ENCODE measurements at regions not wholly inside any gene's neighbourhood (a gene's known extent, or its start where the extent isn't known, plus 50 kb on each side); places are given as distances from the start of the nearest gene placed in this dataset.

DNA sequence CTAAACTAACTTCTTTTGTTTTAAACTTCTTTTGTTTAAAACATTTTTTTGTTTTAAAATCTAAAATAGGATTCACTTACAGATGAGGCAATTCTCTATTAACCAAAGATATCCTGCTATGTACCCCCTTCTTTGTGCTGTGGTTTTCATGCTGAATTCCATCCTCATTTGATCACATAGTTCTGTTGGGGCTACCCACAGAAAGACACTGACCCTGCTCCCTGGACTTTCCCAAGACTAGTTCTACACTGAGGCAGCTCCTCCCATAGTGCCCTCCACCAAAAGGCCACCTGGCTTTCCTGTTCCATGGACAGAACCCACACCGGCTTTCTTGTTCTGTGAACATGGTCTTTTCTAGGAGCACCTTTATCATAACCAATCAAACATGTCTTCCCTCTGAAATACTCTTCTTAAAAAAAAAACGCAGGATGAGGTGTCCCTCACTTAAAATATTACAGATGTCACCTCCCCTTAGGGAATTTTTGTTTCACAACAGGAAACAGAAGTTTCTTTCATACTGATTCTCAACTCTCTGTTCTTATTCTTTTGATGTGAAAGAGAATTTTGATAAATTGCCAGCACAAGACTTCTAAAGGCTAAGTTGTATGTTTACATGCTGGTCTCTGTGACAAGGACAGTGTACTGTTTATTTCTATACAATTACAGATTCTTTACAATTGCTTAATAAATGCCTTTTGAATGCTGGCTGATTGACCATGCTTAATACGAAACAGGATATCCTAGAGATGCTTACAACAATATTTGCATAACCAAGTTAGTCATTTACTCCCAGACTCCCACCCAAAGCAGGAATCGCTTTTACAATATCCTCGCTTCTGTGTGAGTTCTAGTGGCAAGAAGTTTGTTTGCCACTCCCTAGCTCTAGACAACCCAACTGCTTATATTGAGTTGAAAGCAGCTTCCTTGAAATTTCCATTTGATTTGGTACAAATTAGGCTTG is 300.4 kb downstream of the DTWD2 start:
- no peak for DNase-seq (ENCODE audit: low spot score)

DNA sequence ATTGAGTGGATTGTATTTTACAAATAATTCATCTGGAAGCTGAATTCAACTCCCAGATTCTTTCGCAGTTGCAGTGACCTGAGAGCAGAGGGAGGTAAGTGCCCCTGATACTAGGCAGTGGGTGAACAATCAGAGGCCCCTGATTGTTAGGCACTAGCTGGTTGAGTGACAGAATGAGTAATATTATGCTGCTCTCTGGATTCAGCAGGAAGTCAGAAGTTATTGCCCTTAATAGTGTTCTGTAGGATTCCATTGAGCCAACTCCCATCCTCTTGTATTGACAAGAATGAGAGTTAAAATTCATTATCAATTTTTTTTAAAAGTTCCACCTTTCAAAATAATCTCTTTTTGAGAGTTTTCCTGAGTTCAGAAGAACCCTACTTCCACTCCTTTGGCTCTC is 301.2 kb downstream of the DTWD2 start:
- DNase-seq (ENCODE audit: low spot score) = no peak

DNA sequence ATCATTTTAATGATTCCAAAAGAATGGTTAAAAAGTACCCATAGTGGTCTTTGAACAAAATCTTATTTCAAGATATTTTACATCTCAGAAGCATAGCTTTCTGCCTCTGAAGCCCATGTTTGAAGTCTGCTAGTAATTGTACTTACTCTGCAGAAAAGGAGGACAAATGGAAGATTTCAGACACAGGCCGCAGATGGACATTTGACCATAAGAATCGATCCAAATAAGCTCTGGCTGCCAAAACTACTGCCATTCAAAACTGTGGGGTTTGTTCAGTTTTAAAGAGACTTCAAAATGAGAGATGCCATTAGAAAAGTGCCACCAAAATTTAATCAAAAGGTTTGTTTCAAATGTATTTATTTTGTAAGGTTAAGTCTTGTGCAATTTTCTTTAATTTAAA is 306.7 kb downstream of the DTWD2 start:
- no peak for DNase-seq (ENCODE audit: low spot score)

DNA sequence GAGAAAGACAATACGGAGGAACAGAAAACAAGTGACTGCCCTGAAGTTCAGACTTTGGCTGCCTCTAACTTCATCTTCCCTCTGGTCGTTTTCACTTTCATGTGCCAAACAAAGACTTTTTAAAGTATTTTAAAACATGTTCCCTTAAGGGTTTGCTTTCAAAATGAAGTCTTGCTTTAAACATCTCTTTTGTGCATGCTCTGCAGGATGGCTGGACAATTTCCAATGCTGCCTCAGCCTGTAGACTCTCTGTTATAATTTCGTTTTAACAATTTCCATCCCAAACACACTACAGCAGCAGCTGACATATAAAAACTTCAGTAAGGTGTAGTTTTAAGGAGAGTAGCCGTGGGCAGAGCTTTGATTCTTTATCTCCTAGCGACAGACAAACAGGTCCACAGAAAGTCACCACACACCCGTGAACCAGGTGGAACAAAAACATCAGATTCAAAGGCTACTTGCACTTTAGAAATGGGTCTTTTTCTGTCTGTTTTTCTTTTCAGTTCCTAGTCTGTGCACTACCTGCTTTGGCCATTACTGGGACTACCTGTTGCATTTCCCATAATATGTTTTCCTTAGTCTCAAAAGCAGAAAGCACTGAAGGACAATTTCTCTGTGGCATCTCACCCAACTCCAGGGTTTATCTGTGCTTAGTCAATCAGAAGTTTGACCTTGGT is 308.9 kb downstream of the DTWD2 start:
- DNase-seq (ENCODE audit: low spot score) = no peak

DNA sequence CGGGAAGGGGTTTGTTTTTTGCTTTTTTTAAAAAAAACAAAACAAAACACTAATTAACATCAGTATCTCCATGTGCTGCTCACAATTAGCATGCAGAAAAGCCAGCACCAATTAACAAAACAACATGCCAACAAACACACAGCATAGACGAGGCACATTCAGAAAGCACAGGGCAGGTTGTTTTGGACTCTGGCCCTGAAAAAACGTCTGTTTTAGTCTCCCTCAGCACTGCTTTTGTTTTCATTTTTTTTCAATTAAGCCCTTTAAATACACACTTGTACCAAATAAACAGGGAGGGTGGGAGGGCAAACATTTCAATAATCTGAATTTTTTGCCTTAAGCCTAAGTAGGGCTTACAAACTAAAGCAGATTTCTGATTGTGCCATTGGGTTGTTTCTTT is 309.6 kb downstream of the DTWD2 start:
- DNase-seq (ENCODE audit: low spot score) = no peak

DNA sequence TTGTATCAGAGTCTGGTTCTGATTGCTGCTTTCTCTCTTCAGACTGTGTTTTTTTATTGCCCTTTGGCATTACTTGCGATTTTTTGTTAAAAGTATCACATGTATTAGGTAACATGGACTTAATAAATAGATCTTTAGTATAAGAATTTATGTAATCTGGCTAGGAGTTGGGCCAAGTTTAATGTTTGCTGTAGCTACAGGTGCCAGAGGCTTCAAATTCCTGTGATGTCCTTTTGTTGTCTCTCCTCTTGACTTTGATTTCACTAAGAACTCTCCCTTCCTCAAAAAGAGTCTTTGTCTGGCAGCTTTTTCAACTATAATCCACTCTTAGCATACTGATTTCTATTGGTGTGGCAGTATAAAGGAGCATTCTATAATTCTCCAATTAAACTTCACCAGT is 313.1 kb downstream of the DTWD2 start:
- no peak for DNase-seq (ENCODE audit: low spot score)

DNA sequence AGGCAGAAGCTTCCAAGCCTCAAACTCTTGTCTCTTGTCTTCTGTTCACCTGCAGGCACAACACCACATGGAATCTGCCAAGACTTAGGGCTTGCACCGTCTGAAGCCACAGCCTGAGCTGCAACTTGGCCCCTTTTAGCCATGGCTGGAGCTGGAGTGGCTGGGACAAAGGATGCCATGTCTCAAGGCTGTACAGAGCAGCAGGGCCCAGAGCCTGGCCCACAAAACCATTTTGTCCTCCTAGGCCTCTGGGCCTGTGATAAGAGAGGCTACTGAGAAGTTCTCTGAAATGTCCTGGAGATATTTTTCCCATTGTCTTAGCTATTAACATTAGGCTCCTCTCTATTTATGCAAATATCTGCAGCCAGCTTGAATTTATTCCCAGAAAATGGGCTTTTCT is 330.8 kb downstream of the DTWD2 start:
- DNase-seq (ENCODE audit: low spot score) = no peak

DNA sequence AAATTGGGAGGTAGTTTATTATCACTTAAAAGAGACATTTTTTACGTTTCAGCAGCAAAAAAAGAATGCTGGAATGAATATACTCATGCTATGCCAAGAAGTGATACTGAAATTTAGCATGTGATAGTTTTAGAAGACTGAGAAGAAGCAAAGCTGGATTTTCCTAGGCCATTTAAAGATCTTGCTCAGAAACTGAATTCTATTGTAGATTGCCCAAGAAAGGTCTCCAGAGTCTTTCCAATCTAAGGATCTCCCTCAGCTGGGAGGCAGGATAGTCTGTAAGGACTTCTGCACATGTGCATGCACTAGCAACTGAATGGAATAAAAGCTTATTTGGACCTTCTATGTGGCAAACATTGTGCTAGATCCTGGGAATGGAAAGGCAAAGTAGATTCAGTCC is 334.5 kb downstream of the DTWD2 start:
- DNase-seq (ENCODE audit: low spot score) = no peak

DNA sequence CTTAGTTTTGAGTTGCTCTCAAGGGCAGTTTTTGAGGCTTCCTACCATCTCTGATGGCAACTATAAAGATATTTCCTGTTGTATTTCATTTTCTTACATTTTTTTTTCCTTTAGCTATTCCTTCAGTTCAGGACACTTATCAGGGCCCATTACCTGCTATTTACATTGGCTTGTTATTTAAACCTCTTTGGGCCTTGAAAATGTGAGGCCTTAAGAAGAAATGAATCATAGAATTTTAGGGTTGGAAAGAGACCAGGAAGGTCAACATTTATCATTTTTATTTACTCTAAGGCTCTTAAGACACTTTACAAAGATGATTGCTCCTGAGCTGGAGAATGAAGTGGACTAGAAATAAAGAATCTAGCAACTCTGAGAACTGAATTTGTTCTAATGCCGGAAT is 335.2 kb downstream of the DTWD2 start:
- DNase-seq (ENCODE audit: low spot score) = no peak

DNA sequence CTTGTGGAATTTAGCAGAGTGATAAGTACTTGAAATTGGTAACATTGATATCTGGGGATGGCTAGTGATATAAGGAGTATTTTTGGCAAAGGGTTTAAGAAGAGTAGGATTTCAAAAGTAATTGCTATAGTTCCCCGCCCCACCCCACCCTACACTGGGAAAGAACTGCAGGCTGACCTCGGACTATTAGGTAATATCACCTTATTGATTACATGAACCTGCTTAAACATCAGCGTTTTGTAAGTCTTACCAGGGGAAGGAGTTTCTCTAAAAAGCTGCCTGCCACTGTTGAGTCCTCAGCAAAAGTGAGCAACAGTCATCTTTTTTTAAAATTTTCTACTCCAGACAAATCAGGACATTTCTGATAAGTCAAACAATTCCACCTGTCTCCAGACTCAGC is 337.3 kb downstream of the DTWD2 start:
- DNase-seq (ENCODE audit: low spot score) = no peak

DNA sequence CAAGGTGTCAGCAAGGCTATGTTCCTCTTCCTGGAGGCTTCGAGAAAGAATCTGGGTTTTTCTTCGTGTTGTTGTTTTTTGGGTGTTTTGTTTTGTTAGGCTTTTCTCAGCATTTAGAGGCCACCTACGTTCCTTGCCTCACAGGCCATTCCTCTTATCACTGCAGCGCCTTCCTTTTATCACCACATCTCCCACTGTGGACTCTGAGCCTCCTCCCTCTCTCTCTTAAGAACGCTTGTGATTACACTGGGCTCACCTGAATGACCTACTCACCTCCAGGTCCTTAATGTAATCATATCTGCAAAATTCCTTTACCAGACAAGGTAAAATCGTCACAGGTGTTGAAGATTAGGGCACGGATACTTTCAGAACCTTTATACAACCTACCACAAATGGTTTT is 340.8 kb downstream of the DTWD2 start:
- DNase-seq (ENCODE audit: low spot score) = no peak

DNA sequence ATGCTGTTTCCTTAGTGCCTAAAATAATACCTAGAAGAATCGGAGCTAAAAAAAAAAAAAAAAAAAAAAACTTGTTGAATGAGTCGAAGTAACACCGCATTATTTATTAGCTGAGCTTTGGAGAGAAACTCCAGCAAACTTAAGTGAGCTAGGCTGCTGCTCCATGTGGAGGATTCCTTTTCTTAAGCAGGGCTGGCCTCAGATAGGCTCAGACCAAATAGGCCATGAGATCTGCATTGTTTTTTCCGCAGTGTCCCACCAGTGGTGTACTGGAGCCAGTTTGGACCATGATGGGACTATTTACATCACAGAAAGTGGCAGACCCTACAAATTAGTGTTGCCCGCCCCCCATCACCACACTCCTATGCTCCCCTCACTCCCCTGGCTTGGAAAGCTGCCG is 341.4 kb downstream of the DTWD2 start:
- no peak for DNase-seq (ENCODE audit: low spot score)

DNA sequence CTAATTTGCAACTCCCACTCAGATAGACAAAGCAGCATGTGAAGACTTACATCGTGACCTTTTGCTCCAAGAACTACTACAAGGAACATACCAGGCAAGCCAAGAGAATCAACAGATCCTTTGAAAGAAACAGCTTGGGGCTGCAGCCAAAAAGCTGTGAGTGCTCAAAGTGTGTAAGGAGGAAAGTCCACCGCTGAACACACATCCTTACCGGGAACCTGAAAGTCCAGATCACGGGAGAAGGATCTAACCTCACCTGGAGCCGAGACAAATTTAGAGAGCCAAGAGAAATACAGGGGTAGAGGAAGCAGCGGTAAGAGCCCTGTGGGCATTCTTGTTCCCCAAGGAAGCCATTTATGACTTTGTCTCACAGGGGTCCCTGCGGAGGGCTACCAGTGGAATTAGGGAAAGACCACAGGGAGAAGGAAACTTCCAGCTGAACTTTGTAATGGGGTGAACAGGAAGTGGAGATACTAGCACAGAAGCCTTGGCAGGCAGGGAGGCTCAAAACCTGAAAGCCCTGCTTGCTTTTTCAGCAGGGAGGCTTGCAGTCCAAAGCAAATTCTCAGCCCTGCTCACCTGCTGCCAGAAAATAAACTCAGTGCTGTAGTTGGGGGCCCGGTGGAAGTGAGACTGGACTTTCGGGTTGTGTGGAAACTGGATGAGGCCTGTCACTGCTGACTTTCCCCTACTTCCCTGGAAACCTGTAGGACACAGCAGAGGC is 350.2 kb downstream of the DTWD2 start:
- DNase-seq (ENCODE audit: low spot score) = no peak

DNA sequence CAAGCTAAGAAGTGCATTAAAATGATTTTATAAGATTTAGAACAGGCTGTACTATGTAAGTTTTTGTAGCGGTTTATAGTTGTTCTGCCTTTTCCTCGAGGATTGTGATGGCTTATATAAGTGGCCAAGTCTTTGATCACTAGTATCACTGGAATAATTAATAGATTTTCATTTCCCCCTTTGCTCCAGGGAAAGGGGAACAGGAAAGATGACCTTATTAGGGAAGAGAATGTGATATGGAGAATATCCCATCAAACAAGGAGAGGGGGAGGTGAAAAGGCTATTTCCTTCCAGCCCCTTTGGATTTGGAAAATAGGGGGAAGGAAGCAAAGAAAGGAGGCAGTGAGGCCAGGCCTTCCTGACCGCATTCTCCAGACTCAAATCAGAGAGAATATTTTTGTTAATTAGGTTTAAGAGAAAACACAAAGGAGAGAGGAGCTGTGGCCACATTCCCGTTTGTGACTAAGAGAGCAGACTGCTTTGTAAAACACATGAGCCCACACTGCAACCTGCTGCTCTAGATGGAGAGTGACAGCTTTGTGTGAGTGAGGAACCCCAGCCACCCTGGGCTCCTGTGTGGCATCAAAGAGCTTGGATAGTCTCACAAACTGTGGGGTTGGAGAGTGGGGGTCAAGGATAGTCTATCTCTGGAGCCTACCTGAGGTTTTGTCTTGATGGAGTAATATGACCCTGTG is 359.5 kb downstream of the DTWD2 start:
- DNase-seq (ENCODE audit: low spot score) = no peak

DNA sequence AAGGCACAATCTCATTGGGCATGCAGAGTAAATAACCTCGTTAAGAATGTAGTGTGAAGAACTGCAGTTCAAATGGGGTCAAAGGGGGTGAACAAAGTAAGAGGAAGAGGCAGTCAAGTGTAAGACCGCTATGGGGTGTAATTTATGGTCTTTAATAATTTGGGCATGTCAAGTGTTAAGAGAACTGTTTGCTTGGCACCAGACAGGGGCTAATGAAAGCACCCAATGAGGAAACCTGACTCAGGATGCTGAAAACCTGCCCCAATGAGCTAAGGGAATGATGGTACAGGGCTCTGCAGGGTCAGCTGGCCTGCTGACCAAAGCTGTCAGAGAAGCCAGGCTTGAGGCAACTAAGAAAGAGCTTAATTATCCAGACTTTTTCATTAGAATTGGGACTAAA is 368.1 kb downstream of the DTWD2 start:
- DNase-seq (ENCODE audit: low spot score) = no peak

DNA sequence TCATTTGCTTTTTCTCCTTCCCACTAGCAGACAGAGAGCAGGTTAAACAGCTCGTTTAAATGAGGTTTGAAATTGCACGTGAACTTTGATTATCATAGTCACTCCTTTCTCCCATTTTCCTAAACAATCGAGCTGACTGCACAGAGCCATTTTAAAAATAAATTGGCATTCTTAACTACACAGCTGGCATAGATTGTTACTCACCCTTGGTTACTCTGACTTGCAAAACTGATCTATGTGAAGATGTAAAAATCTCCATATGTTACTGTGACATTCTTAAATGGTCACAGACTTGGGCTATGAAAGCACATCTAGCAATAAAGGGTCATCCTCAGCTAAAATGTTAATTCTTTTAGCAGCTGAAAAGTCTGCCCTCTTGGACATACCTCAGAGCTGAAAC is 368.5 kb downstream of the DTWD2 start:
- DNase-seq (ENCODE audit: low spot score) = no peak

DNA sequence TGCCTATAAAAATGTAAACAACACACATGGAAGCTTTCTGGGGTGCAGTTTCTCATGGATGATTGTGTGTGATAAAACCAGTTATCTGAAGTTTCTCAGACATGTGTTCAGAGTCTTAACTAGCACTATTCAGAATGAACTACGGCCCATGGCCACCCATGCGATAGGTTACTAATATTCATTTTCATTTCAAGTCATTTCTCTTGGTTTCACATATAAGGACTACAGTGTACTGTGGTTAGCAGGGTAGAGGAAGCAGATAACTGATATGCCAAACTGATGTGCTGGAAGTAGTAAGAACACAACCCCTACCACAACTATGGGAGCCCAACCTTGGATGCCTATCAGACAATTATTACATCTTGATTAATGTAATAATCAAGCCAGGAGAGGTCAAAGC is 372.1 kb downstream of the DTWD2 start:
- DNase-seq (ENCODE audit: low spot score) = no peak

DNA sequence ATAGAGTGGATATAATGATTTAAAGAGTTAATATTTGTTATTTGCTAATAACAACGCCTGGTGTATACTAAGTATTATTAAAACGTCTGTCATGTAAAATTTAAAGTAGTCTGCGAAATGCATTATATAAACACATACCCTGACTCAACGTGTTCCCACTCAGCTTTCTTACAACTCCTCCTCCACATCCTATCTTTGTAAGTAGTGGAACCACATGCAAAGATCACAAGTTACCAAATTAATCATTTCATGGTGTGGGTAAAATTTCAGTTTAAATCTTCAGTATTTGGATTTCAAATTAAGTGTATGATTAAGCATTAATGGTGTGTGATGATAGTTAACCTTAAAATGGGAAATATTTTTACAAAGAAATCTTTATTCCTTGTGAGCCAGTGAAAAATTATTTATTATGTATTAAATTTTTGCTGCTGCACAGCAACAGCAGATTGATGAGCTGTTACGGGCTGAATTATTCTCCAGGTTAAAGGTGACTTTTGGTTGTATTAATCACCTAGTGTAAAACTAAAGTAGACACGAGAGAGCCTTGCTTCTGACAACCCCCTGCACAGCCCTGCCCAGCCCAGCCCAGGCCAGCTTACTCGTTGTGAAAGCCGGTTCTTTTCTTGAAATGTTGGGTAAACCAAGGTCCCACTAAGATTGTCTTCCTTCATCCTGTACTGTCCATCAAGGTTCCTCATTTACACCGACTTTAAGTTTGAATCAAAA is 373.5 kb downstream of the DTWD2 start:
- DNase-seq (ENCODE audit: low spot score) = no peak

DNA sequence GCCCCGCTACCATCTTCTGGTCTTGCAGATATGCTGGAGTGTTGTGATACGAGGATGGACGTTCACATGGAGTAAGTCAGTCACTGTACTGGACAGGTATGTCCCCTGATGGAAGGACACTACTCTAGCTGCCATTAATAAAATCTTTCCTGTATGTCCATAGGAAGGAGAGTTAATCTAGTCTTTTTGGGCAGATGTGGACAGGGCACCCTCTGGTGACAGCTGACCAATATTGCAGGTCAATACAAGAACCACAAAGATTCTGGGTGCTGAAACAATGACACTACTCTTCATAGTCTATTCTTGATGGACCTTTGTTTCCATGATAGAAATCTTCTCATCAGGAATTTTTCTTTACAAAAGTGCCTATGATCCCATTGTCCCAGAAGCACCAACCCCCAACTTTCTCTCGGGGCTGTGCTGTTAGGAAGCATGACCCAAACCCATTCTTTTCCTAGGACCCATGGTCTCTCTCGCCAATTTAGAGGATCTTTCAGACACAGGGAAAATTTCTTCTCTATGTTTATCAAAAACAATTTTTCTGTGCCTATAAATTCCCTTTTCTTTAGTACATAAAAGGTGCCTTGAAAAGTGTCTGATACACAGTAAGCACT is 376.9 kb downstream of the DTWD2 start:
- DNase-seq (ENCODE audit: low spot score) = peak; percentile 63

DNA sequence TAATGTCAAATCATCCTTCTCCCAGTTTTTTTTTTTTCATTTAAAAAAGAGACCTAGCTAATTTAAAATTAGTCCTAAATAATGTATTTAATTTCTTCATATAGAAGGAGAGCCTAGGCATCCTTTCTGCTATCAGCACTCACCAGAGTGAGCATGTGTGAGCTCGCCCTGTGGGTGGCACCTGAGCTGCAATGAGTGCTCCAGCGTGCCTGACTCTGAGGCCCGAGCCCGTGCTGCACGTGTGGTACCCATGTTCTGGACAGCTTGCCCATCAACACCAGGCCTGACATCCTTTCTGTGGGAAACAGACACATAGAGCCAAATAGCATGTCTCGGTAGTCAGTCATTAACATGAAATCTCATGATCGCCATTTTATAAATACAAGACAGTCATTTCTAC is 381.4 kb downstream of the DTWD2 start:
- no peak for DNase-seq (ENCODE audit: low spot score)

DNA sequence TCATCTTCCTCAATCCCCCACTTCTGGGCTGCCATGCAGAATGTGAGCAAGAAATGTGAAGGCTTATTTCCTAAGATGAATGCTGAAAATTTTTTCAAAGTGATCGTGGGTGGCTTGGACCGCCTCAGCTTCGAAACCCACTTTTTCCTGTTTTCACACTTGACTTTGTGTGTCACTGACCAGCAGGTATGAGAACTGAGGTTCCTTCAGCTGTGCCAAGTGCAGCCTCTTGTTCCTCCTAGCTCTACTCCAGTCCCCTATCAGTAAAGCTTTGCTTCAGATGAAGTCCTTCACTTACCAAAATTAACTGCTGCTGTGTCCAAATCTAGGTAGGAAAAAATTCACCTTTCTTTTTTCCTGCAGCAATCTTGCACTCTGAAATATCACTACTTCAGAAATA is 382.6 kb downstream of the DTWD2 start:
- no peak for DNase-seq (ENCODE audit: low spot score)
